K562 (cell line): ENCODE measurements at regions not wholly inside any gene's neighbourhood (a gene's known extent, or its start where the extent isn't known, plus 50 kb on each side); places are given as distances from the start of the nearest gene placed in this dataset.

Experiments
- CBFA2T3 ChIP-seq: fragments of 450-650 bp; IDR thresholded peaks from 2 replicates; pipeline ENCODE4 v1.6.1; 2017
- ESRRB ChIP-seq: fragments of 250-450 bp; sonication (Bioruptor Pico); IDR thresholded peaks from 2 replicates; pipeline ENCODE4 v1.5.0; 2020; ENCODE audit warnings: mild to moderate bottlenecking, moderate library complexity, borderline replicate concordance
- HES1 ChIP-seq: fragments of 450-650 bp; IDR thresholded peaks from 2 replicates; pipeline ENCODE4 v1.6.1; 2016; ENCODE audit warnings: low read depth, mild to moderate bottlenecking, moderate library complexity
- NCOA1 ChIP-seq: fragments of 450-650 bp; IDR thresholded peaks from 2 replicates; pipeline ENCODE4 v1.6.1; 2016; ENCODE audit warnings: low read depth
- NR0B1 ChIP-seq: fragments of 450-650 bp; IDR thresholded peaks from one replicate; pipeline ENCODE4 v1.6.1; 2018; ENCODE audit warnings: mild to moderate bottlenecking, moderate library complexity; ENCODE audit not compliant: partially characterized antibody
- PPARD ChIP-seq: fragments of 250-450 bp; sonication (Bioruptor Pico); IDR thresholded peaks from 2 replicates; pipeline ENCODE4 v1.8.0; 2022; ENCODE audit warnings: inconsistent platforms, mild to moderate bottlenecking, moderate library complexity
- RBBP5 ChIP-seq: fragments of 200-600 bp; sonication (generic); IDR thresholded peaks from 2 replicates; pipeline ENCODE4 v1.6.1; 2012; ENCODE audit warnings: borderline replicate concordance, mild to moderate bottlenecking, low read length, control low read depth, inconsistent platforms; ENCODE audit not compliant: insufficient read depth, poor library complexity, severe bottlenecking
- RREB1 ChIP-seq: fragments of 250-450 bp; sonication (Bioruptor Pico); IDR thresholded peaks from 2 replicates; pipeline ENCODE4 v1.4.0; 2020
- SIN3A ChIP-seq, 2 experiments: fragments of 150-350 bp in 1 of 2; IDR thresholded peaks; 2 replicates each; pipeline ENCODE4 v1.6.1; 2011 to 2016; ENCODE audit warnings: borderline replicate concordance in 2 of 2, low read depth in 2 of 2, low read length in 2 of 2, mild to moderate bottlenecking in 2 of 2, moderate library complexity in 2 of 2; ENCODE audit not compliant: control insufficient read depth in 1 of 2
- ZNF282 ChIP-seq: sonication (generic); formaldehyde crosslinking; IDR thresholded peaks from 2 replicates; pipeline ENCODE4 v1.8.1; 2023; ENCODE audit warnings: missing genetic modification reagents
- TF ChIP-seq, protein P1 (sequence below): fragments of 450-650 bp; formaldehyde crosslinking; IDR thresholded peaks from 2 replicates; pipeline ENCODE4 v1.4.0; 2020; ENCODE audit warnings: mild to moderate bottlenecking, mixed read lengths

DNA sequence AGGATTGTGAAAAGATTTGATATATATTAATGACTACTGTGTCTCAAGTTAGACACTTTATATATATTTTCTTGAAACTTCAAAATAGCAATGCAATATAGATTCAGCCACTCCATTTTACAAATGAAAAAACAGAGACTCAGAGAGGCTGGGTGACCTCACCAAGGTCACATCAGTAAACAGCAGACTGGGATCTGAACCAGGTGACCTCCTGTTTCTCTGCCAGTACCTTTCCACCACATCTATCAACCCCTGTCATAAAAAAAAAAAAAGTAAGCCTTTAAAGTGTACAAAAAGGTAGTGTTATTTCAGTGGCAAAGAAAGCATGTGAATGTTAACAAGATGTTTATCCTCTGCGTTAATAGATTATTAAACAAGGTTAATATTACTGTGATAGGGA lies 466.5 kb upstream of the DYNLRB2 start (continued):
- TF ChIP-seq NR0B1 (no peak), RBBP5 (no peak), ZNF282 (no peak), ESRRB (CRISPR knock-in tag) (no peak), NCOA1 (no peak), RREB1 (no peak), HES1 (no peak), SIN3A (IDR thresholded peaks at IDR 0.05; ENCODE audit: borderline replicate concordance in 2 of 2, control insufficient read depth in 1 of 2, low read depth in 2 of 2, low read length in 2 of 2) (no peak), CBFA2T3 (no peak), PPARD (CRISPR knock-in tag) (no peak)
- TF ChIP-seq, protein P1, sequence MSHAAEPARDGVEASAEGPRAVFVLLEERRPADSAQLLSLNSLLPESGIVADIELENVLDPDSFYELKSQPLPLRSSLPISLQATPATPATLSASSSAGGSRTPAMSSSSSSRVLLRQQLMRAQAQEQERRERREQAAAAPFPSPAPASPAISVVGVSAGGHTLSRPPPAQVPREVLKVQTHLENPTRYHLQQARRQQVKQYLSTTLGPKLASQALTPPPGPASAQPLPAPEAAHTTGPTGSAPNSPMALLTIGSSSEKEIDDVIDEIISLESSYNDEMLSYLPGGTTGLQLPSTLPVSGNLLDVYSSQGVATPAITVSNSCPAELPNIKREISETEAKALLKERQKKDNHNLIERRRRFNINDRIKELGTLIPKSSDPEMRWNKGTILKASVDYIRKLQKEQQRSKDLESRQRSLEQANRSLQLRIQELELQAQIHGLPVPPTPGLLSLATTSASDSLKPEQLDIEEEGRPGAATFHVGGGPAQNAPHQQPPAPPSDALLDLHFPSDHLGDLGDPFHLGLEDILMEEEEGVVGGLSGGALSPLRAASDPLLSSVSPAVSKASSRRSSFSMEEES (CRISPR knock-in tag), result no peak
